Tibial nerve (tissue), 4 donors: ENCODE measurements at regions not wholly inside any gene's neighbourhood (a gene's known extent, or its start where the extent isn't known, plus 50 kb on each side); places are given as distances from the start of the nearest gene placed in this dataset.

Experiments used
- CTCF ChIP-seq, 5 experiments: fragments of 200-600 bp in 3 of 5; fragments of 450-650 bp in 2 of 5; sonication (generic) in 3 of 5; IDR thresholded peaks; one replicate each; pipeline ENCODE4 v1.5.1; 2016 to 2019; ENCODE audit warnings: antibody characterized with exemption in 5 of 5, mild to moderate bottlenecking in 3 of 5, moderate library complexity in 2 of 5
- EP300 ChIP-seq, 2 donors: sonication (generic); formaldehyde crosslinking; IDR thresholded peaks; one replicate each; pipeline ENCODE4 v1.6.1; 2017; ENCODE audit warnings: antibody characterized with exemption in 2 of 2, mild to moderate bottlenecking in 1 of 2
- POLR2A ChIP-seq, 2 donors: fragments of 450-650 bp; IDR thresholded peaks; one replicate each; pipeline ENCODE4 v1.6.1; 2017; ENCODE audit warnings: antibody characterized with exemption in 2 of 2, mild to moderate bottlenecking in 2 of 2, moderate library complexity in 2 of 2

- TF ChIP-seq CTCF (IDR thresholded peaks at IDR 0.05): no peak
- TF ChIP-seq EP300 (IDR thresholded peaks at IDR 0.05): no peak
- TF ChIP-seq POLR2A (IDR thresholded peaks at IDR 0.05): no peak
Observed at GRCh38 chr4:182971702-182972101, 54.5 kb upstream of the DCTD start.
